ENCODE measurements at regions not wholly inside any gene's neighbourhood (a gene's known extent, or its start where the extent isn't known, plus 50 kb on each side); places are given as distances from the start of the nearest gene placed in this dataset.

DNA sequence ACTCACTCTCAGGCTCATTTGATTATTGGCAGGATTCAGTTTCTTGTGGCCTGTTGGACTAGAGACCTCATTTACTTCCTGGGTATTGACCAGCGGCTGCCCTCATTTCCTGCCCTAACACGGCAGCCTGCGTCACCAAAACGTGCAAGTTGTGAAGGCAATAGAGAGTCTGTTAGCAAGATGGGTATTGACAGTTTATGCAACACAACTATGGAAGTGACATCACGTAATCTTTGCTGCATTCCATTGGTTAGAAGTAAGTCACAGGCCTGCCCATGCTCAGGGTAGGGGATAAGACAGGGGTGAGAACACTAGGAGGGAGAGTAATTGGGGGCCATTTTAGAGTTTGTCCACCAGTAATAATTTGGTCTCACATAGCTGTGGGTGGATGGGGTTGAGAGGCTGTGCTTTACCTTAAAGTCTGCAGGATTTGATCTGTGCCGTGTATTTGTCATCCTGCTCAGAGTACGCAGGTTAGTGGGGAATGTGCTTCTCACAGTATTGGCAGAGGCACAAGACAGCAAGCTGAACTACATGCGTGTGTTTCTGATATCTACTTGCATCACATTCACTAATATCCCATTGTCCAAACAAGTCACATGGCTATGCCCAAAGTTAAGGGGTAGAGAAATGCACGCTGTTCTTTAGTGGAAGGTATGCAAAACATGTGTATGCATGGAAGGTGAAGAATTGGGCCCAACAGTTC lies 83.3 kb downstream of the EDEM1 start:
- DNase-seq, result no peak

DNA sequence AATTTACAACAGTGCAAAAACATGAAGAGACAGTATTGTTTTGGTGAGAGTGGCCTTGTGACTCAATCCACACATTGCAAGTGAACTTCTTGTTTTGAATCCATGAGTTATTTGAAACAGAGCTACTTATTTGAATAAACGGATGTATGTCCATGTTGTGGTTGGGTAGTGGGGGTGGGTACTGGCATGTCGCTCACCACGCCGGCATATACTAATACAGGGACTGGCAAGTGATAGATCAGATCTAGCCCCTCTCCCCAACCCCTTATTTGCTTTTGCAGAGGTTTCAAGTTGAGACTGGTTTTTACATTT lies 83.8 kb downstream of the EDEM1 start:
- DNase-seq, result no peak

DNA sequence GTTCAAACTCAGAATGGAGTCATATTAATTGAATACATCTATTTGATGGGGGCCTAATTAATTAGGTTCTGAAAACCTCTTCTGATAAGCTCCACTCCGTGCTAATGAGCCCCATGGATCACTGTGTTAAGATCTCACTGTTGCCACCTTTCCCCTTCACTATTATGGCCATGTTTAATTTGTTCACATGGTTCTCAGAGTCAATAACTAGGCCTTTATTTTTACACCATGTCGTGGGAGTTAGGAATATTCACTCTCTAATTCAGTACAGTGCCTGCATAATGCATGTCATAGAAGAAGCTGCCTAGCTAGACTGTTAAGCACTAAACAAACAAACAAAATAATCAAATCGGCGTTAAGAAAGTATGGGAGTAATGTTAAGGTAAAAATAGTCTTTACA lies 84.9 kb downstream of the EDEM1 start:
- no peak for DNase-seq

DNA sequence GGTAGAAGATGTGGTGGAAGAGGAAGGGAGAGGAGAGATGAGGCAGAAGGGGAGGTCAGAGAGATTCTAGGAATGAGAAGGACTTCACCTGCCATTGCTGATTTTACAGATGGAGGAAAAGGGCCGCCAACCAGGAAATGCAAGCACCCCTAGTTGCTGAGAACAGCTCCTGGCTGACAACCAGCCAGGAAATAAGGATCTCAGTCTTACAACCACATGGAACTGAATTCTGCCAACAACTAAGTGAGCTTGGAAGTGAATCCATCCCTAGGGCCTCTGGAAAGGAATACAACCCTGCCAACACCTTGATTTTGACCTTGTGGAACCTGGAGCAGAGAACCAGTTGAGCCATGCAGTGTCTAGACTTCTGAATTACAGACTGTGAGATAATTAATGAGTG lies 86.6 kb downstream of the EDEM1 start:
- DNase-seq, result no peak

DNA sequence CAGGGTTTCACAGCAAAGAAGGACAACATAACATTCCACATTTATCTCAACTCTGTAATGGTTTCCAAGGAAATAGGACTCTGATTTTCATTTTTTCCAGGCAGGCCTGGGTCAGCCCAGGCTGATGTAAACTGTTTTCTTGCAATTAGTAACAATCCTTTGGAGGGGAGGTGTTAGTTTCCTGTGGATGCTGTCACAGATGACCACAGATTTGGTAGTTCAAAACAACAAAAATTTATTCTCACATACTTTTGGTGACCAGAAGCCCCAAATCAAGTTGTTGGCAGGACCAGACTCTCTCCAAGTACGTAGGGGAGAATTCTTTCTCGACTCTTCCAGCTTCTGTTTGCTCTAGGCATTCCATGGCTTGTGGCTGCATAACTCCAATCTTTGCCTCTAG lies 88.0 kb downstream of the EDEM1 start:
- no peak for DNase-seq

DNA sequence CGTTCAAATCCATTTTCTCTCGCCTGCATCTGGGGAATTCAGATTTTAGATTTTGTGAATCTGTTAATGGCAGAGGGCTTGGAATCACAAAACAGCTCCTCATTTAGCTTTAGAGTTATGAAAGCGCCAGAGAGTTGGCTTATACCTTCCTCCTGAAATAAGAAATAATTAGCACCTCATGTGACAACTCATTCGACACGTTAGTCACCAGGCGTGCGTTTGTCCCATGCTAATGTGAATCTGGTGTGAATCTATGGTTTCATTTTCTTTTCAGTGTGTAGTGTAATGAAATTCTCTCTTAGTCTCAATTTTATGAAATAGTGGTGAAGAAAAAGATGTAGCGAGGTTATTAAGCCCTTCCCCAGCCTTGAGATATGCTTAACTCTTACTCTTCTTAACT lies 89.4 kb downstream of the EDEM1 start:
- no peak for DNase-seq

DNA sequence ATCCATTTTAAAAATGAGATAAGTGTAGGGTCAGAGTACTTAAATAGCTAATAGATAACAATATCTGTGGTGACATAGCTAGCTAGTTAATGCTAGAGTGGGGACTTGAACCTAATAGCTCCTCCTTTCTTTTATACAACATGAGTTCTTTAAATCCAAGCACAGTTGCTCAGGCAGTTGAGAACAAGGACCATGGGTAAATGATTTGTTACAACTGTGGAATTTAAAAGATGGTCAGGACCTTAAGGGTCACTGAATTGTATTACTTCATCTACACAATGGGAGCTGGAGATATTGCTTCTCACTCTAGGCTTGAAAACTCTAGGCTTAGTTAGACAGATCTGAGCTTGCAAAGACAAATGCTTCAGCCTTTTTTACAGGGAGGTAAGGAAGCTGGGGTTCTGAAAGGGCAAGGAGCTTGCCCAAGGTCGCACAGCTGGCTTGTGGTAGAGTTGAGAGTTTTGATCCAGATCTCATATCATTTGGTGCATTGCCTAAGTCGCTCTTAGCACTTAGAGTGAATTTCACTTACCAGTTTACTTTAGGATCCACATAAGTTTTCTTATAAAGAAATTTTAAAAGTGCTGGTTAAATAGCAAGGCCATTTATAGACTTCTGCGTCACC lies 90.2 kb downstream of the EDEM1 start:
- DNase-seq, result no peak

DNA sequence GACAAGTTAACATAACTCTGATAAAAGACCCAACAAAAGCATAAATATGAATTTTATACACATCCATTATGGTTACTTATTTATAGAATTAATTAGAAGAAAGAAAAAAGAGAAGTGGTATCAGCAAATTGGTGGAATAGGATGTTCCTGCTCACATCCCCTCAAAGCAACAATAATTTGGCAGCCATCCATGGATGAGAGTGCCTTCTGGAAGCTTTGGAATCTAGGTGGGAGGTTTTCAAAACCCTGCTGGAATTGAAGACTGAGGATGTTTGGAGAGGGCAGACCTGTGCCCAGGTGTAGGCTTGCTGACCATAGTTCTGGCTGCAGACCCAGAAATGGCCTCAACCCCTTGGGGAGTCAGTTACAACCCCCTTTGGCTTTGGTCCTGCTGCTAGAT lies 91.2 kb downstream of the EDEM1 start:
- no peak for DNase-seq

DNA sequence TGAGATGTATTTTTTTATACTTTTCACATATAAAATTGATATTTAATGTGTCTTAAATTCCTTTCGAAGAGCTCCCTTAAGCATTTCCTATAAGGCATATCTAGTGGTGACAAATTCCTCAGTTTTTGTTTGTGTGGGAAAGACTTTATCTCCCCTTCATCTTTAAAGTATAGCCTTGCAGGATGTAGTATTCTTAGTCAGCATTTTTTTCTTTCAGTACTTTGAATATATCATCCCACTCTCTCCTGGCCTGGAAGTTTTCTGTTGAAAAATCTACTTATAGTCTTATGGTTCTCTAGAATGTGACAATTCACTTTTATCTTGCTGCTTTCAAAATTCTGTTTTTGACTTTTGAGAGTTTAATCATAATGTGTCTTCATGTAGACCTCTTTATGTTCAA lies 95.2 kb downstream of the EDEM1 start:
- no peak for DNase-seq

DNA sequence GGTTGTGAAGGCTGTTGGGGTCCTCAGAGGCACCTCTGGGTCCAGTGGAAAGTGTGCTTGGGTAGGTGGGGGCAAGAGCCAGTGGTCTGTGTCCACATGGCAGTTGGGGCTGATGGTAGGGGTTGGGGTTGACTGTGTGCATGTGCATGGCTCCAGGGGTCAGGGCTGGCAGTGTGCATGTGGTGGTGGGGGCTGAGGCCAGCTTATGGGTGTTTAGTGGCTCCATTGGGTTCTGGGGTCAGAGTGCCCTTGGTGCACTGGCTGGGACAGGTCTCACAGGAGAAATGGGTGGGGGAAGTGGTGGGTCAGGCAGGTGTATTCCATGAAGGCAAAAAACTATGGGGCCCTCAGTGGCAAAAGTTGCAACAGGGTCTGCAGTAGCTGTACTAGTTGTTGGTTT lies 97.9 kb downstream of the EDEM1 start:
- no peak for DNase-seq

DNA sequence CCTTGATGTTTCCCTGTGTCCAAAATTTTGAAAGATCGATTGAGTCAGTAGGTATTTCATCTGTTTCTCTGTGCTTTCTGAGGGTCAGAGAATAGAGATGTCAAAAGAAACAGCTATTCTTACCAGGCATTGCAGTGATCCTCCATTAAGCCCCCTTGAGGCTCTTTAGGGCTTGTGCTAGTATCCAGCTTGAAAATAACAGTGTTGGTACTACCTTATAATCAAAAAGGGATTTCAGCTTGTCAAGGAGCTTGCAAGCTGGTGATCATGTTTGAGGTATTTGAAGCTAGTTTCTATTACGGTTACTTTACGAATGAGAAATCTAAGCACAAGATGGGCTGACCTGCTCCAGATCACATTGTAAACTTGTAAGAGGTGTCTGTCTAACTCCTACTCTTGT lies 103.4 kb downstream of the EDEM1 start:
- DNase-seq, result no peak

DNA sequence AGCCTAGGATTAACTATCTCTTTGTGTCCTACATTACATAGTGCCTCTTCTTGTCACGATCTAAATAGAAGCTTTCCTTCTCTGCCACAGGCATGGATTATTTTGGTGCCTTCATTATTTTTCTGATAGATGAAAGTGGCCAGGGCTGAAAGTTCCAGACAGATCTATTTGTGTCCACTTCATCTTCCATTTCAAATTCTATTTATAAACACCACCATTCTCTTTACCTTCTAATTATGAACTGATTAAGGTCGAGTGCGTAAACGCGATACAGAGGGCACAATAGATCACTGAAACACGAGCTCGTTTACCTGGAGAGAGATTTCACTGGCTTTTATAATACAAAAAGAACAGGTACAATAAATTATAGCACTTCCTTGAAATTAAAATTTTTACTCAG lies 105.0 kb downstream of the EDEM1 start:
- DNase-seq, result no peak

DNA sequence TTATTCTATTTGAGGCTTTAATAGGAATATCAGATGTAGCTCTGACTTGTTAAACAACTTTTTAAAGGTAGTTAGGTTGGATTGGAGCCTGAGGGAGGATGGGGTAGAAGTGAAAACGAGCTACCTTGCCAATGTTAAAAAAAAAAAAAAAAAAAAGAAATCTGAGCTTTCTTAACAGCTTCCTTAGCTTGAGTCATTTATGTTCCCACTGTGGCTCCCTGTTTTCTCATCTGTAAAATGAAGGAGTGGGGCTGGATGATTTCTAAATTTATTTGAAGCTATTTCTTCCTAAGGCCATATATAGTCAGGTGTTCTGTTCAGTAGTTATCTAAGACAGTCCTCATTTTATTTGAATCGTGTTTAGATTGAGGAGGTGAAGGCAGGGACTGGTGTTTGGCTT lies 105.7 kb downstream of the EDEM1 start:
- no peak for DNase-seq

DNA sequence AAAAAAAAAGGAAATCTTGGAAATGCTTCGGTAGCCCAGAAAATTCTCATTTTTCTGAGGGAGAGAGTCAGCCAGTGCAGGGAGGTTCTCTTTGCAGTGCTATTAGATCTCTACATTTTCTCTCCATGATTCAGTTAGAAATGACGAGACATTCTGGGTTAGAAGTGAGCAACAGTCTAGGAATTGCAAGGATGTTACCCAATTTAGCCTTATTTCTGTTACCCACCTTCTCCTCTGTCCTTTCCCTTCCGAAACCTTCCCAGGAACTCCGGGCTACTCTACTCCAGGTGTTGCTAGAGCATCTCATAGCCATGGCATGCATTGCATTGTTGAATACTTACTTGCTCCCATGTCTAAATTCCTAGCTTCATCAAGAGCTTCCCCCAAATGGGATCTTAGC lies 106.8 kb downstream of the EDEM1 start:
- DNase-seq, result no peak

DNA sequence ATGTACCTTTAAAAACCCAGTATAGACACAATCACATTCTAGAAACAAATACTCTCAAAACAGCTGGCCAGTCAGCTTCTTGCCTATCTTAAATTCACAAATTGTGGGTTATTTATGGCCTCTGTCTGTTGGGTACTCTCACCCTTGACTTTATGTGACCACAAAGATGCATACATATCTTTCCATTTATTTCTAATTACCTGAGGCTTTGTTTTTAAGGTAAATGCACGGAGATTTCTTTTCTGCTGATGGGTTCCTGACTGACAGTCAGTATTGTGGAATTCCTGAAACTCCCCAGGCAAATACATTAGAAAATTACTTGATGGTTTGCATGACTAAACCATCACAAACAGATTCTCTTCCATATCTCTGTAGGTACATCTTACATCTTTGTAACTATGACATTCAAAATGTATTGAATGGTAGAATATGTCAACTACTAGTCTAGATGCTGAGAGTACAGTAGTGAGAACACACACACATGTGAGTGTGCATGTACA lies 107.7 kb downstream of the EDEM1 start:
- DNase-seq, result no peak

DNA sequence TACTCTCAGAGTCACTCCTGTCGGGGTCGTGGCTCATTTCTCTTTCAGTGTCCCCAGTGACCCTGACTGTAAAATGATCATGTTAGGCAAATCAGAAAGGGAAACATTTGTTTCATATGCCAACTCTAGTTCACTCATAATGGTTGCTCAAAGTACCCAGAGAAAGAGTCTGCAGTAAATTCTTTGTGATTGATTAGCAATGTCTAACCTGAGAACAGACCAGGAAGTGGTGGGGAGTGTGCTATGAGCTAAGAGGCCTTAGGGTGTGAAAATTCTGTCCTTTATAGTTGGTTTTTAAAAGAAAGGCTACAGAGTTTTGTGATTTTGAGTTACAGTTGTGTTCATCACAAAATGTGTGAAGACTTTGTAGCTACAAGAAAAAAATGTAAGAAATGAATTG lies 108.9 kb downstream of the EDEM1 start:
- no peak for DNase-seq

DNA sequence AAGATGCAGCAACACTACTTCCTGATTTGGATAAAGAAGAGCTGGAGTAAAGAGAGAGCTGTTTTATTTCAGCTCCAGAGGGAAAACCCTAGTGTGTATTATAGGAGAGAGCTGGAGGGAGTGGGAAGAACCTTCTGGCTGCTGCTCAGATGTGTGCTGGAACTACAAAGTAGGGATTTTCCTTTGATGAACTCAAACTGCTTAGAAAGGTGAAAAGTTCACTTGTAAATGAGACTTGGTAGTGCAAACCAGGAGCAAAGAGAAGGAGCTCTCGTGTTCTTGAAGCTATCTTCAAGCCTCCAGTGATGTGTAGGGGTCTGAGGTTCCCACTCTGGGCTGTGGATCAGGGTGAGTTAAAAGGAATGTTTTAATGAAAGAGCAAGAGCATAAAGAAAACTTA lies 110.4 kb downstream of the EDEM1 start:
- DNase-seq, result no peak

DNA sequence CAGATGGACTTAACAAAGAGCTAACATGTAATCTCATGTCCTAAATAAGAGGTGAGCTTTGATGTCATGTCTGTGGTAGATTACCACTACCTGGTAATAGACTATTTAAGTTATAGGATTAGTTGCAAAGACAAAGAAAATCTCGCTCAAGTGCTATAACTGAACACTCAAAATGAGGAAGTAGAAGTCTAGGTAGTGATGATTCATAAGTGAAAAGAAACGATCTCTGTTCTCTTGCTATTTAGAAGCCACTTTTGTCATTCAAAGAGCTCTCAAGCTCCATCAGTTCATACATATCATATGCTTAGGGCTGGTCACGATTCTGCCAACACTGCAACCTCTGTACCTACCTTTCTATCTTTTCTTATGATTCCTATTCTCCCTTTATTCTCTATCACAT lies 110.9 kb downstream of the EDEM1 start:
- DNase-seq, result no peak

DNA sequence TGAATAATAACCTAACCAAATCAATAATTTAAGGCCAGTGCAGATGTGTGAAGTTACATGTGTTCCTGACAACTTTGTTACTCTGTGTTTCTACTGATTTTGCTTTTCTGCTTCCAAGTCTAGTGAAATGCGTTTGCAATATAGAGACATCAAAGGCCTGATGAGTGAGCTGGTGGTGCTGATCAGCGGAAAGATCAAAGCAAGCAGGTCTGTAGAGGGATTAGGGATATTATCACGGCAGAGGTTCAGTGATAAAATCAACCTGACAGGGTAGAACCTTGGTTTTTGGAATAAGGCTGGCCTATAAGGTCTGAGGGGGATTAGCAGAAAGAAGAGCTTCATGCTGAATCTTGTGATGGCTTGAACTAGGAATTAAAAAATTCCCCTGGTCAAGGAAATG lies 111.7 kb downstream of the EDEM1 start:
- no peak for DNase-seq

DNA sequence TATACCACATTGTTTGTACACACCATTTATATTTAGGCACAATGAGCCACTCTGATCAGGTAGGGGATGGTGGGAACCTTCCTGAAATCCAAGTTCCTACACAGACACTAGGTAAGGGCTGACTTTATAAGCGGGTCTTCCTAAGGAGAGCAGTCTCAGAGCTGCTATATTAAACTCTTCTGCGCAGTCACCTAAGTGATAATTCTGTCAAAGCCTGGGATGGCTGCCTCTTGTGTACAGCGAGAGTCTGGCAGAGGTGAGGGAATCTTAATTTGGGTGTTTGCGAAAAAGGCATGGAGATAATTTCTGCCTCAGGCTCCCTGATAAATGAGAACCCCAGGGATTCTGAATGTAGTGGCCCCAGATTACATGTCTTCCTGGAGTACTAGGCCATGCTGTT lies 113.1 kb downstream of the EDEM1 start:
- no peak for DNase-seq

DNA sequence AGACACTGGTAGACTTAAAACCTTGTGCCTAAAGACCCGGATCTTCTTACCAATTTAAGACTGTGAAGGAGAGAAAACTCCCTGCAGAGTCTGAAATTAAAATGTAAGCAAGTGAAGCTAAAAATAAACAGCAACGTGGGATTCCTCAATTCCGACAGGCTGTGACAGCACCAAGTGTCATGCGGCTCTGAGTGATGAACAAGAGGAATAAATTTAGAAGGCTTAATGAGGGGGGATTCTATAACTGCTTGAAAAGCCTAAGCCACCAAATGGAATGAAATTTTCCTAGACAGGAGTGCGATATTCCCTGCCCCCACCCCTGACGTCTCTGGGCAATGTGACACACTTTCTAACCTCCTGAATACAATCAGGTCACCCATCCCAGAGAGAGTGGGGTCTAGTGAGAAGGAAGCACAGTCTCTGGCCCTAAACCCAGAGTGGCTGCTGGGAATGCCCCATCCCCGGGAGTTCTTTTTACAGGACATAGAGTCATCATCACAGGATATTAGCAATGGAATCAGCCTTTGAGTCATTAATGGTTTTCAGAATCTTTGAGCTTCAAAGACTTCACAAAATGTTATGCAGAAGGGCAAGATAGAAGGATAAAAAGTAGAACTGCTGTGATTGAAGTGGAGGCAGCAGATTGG lies 114.3 kb downstream of the EDEM1 start:
- DNase-seq, result no peak

DNA sequence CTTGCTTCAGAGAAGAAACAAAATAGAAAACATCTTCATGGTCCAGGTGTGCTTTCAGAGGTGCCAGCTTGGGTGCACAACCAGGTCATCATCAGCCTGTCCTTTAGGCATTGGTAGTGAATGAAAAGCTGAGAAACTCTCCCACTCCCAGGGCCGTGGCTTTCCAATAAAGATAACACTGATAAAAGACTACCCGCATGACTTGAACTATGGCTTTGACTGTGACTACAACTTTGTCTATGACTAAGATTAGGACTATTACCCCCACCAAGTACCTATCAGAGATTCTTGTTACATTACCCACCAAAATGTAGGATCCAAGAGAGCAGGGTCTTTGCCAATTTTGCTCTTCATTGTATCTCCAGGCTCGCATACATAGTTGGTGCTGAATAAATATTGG lies 115.2 kb downstream of the EDEM1 start:
- no peak for DNase-seq

DNA sequence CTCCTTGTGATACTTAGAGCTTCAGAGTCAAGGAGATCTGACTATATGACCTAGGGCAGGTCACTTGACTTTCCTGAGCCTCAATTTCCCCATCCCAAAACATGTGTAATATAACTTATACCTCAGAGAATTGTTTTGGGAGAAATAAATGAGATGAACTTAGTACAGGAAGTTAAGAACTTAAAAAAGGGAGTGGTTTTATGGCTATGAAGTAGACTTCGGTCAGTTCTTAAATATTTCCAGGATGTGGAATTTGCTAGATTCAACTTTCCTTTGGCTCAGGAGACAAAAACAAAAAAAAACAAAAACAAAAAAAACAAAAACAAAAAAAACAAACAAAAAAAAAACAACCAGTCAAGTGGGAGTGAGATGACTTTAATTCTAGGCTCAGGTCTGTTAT lies 116.7 kb downstream of the EDEM1 start:
- DNase-seq, result no peak

DNA sequence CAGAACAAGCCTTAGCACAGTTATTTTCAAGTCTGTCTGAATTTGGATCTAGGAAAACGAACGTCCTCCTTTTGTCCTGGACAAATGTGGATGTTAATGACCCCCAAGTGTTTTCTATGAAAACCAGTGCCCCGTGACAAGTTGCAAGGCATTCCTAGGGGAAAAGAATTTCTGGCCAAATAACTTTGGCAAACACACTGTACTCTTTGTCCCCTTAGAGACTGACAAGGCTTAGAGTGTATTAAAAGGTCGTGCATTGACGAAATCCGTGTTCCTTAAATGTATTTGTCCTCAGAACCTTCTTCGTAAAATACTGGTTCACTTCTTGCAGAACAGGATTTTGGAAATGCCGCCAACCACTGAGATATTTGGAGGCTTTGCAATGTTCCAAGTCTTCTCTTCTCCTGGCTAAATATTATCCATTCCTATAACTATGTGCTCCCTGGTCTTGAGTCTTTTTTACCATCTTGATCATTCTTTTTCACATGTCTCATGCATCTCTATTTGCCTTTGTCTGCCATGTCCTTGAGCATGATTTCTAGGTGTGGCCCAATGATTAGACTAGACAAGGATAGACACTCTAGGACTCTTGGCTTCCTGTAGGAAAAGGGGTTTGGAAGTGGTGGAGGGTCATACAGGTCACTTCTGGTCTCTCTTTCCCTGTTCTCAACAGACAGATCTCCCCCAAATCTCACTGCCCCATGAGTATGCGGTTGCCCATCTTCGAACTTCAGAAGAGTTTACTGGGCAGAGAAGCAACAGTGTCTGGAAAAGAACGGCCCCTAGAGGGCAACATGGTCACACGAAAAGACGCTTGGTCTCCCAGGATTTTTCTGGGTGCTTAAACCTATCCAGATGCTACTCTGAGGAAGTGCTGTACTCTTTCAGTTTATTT lies 117.5 kb downstream of the EDEM1 start:
- peak; percentile 17 to 36 for DNase-seq
